ENCODE measurements at regions not wholly inside any gene's neighbourhood (a gene's known extent, or its start where the extent isn't known, plus 50 kb on each side); places are given as distances from the start of the nearest gene placed in this dataset.

- TF ChIP-seq CTCF (IDR thresholded peaks at IDR 0.05; ENCODE audit: extremely low read depth in 1 of 2, insufficient read depth in 1 of 2, low read depth in 1 of 2, low read length in 2 of 2): no peak
- TF ChIP-seq POLR2A (IDR thresholded peaks at IDR 0.05; ENCODE audit: low read depth, low read length): no peak
- TF ChIP-seq POLR2AphosphoS5 (IDR thresholded peaks at IDR 0.05; ENCODE audit: insufficient read depth, low read depth, low read length): no peak
- no peak for TF ChIP-seq EZH2 (IDR thresholded peaks at IDR 0.05; ENCODE audit: borderline replicate concordance, low read depth, low read length, severe bottlenecking)
Observed at GRCh38 chr10:128864554-128865295, 602.3 kb upstream of the MGMT start.
